ENCODE measurements at regions not wholly inside any gene's neighbourhood (a gene's known extent, or its start where the extent isn't known, plus 50 kb on each side); places are given as distances from the start of the nearest gene placed in this dataset.

GRCh38 chr9:36738318-36738976, 165.8 kb downstream of the MELK start:
- no peaks in the 10 kb centered on the region; the same call in 1 of the 2 replicates for H3K27me3 ChIP-seq (ENCODE audit: insufficient read depth, low read length)
- no peak overlapping the region for H3K4me2 ChIP-seq (ENCODE audit: low read length)
- H3K9me3 ChIP-seq (ENCODE audit: low read length) = no peaks in the 10 kb centered on the region
- no peaks in the 10 kb centered on the region for H4K20me1 ChIP-seq (ENCODE audit: insufficient read depth, low read length)
- H3K4me1 ChIP-seq (ENCODE audit: insufficient read depth, low read length, severe bottlenecking) = no peaks in the 10 kb centered on the region
- no peak overlapping the region for H2AFZ ChIP-seq (ENCODE audit: low read length)
- H3K79me2 ChIP-seq (ENCODE audit: insufficient read depth, low read length) = no peaks in the 10 kb centered on the region
- H3K36me3 ChIP-seq (ENCODE audit: insufficient read depth, low read length) = no peaks in the 10 kb centered on the region
- no peak overlapping the region for H3K9ac ChIP-seq (ENCODE audit: low read length)
- H3K4me3 ChIP-seq (ENCODE audit: low read depth, low read length, poor library complexity, severe bottlenecking) = no peak overlapping the region
- TF ChIP-seq EZH2 (IDR thresholded peaks at IDR 0.05; ENCODE audit: borderline replicate concordance, low read length) = no peak
- no peak for TF ChIP-seq CTCF (IDR thresholded peaks at IDR 0.05; ENCODE audit: low read length)
- no peaks in the 10 kb centered on the region for H3F3A ChIP-seq (ENCODE audit: insufficient read depth, low read length)
- H3K27ac ChIP-seq (ENCODE audit: low read depth, low read length, poor library complexity, severe bottlenecking) = no peak overlapping the region
- H3K9me2 ChIP-seq (ENCODE audit: low read depth, low read length) = no peaks in the 10 kb centered on the region

GRCh38 chr9:36739373-36740116, 166.8 kb downstream of the MELK start:
- Histone ChIP-seq H3K4me2 (ENCODE audit: low read length) (no peak overlapping the region), H3K9ac (ENCODE audit: low read length) (no peak overlapping the region), H3K79me2 (ENCODE audit: insufficient read depth, low read length) (no peaks in the 10 kb centered on the region), H3K9me2 (ENCODE audit: low read depth, low read length) (no peaks in the 10 kb centered on the region), H3K27ac (ENCODE audit: low read depth, low read length, poor library complexity, severe bottlenecking) (no peak overlapping the region), H3F3A (ENCODE audit: insufficient read depth, low read length) (no peaks in the 10 kb centered on the region), H3K4me1 (ENCODE audit: insufficient read depth, low read length, severe bottlenecking) (no peaks in the 10 kb centered on the region), H4K20me1 (ENCODE audit: insufficient read depth, low read length) (no peaks in the 10 kb centered on the region), H3K9me3 (ENCODE audit: low read length) (no peaks in the 10 kb centered on the region), H3K27me3 (ENCODE audit: insufficient read depth, low read length) (no peaks in the 10 kb centered on the region; the same call in 1 of the 2 replicates), H3K4me3 (ENCODE audit: low read depth, low read length, poor library complexity, severe bottlenecking) (no peak overlapping the region), H2AFZ (ENCODE audit: low read length) (no peak overlapping the region), H3K36me3 (ENCODE audit: insufficient read depth, low read length) (no peaks in the 10 kb centered on the region)
- TF ChIP-seq EZH2 (IDR thresholded peaks at IDR 0.05; ENCODE audit: borderline replicate concordance, low read length) = no peak

- no peaks in the 10 kb centered on the region for H4K20me1 ChIP-seq (ENCODE audit: insufficient read depth, low read length)
- H3F3A ChIP-seq (ENCODE audit: insufficient read depth, low read length) = no peaks in the 10 kb centered on the region
- H3K4me3 ChIP-seq (ENCODE audit: low read depth, low read length, poor library complexity, severe bottlenecking) = no peak overlapping the region
- H3K4me2 ChIP-seq (ENCODE audit: low read length) = no peak overlapping the region
- no peak overlapping the region for H3K27ac ChIP-seq (ENCODE audit: low read depth, low read length, poor library complexity, severe bottlenecking)
- H3K9me2 ChIP-seq (ENCODE audit: low read depth, low read length) = no peaks in the 10 kb centered on the region
- no peaks in the 10 kb centered on the region for H3K79me2 ChIP-seq (ENCODE audit: insufficient read depth, low read length)
- no peaks in the 10 kb centered on the region; the same call in 1 of the 2 replicates for H3K27me3 ChIP-seq (ENCODE audit: insufficient read depth, low read length)
- no peak overlapping the region for H2AFZ ChIP-seq (ENCODE audit: low read length)
- no peaks in the 10 kb centered on the region for H3K36me3 ChIP-seq (ENCODE audit: insufficient read depth, low read length)
- no peaks in the 10 kb centered on the region for H3K9me3 ChIP-seq (ENCODE audit: low read length)
- H3K4me1 ChIP-seq (ENCODE audit: insufficient read depth, low read length, severe bottlenecking) = no peaks in the 10 kb centered on the region
- H3K9ac ChIP-seq (ENCODE audit: low read length) = no peak overlapping the region
- TF ChIP-seq EZH2 (IDR thresholded peaks at IDR 0.05; ENCODE audit: borderline replicate concordance, low read length) = no peak
- TF ChIP-seq CTCF (IDR thresholded peaks at IDR 0.05; ENCODE audit: low read length) = no peak
Observed at GRCh38 chr9:36742264-36742663, 169.6 kb downstream of the MELK start.

Data from OCI-LY1 (cell line).